Glomerular visceral epithelial cell (primary cell): ENCODE measurements at regions not wholly inside any gene's neighbourhood (a gene's known extent, or its start where the extent isn't known, plus 50 kb on each side); places are given as distances from the start of the nearest gene placed in this dataset.
"Not testable (repeated sequence)": the region's sequence is repeated elsewhere in the genome, so short reads cannot be mapped to it uniquely, and the experiment has no call there.

Source experiments
- DNase-seq: peaks from one replicate; pipeline ENCODE4 v3.0.0-alpha.2; 2016; ENCODE audit errors: extremely low spot score

DNA sequence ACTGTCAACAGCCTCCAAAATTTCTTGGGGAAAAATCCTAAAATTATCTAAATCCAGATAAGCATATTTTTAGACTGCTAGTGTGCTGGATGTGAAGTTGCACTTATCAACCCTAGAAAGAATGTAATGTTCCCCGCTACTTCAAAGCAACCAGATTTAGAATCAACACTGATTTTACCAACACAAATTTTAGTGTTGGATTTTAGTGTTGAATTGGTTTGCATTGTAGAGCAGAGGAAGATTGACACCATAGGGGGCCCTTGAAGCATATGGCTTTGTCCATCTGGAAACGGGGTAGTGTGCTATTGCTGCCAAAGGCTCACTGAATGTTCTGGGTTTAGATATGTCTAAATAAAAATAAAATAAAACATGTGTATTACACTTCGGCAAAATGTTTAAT, 126.3 kb upstream of the EMCN start:
- no peak for DNase-seq

DNA sequence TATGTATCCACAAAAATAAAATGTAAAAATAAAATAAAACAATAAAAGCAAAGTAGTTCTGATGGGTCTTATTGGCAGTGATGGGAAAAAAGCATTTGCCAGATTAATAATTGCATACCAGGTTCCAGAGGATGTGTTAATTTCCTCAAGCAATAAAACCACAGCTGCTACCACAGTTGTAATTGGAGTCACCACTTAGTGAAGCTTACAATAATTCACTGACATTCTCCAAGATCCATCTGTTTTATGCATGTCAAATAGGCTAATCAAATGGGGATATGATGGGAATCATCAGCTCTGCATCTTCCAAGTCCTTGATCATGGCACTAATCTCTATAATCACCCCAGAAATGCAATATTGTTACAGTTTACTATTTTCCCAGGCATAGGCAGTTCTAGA, 123.5 kb upstream of the EMCN start:
- DNase-seq = no peak

DNA sequence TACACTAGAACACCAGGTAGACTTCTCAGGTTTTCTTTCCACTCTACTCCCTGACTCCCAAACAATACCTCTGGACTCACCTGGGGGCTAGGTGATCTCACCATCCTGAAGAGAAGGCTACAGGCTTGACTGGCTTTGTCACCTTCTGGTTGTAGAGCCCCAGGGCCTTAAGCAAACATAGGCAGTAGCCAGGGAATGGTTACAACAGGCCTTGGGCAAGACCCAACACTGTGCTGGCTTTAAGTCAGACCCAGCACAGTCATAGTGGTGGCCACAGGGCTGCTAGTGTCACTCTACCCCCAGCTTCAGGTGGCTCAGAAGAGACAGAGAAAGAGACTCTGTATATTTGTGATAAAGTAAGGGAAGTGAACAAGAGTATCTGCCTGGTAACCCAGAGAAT, 118.1 kb upstream of the EMCN start:
- no peak for DNase-seq

DNA sequence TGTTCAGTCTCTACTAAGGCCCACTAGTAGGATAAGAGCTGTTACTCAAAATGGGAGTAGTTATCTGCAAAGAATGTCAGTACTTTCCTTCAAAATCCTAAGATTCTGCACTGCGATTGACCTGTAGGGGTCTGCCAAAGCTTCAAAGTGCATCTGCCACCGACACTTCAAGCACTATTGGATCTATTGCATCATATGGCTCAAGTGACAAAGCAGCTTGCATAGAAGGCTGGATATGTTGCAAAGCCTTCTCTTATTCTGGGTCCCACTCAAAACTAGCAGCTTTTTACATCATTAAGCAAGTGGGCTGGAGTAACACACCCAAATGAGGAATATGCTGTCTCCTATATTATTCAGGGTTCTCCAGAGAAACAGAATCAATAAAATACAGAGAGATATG, 115.4 kb upstream of the EMCN start:
- DNase-seq = no peak

DNA sequence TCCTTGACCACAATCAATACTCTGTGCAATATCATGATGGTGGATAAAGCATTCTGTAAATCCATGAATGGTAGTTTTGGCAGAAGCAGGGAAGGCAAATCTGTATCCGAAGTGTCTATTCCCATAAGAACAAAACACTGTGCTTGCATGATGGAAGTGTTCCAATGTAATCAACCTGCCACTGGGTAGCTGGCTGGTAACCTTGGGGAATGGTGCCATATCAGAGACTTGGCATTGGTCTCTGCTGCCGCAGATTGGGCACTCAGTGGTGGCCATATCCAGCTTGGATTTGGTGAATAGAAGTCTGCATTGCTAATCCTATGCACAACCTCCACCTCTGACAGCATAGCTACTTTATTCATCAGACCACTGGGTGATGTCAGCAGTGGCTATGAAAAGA, 114.3 kb upstream of the EMCN start:
- no peak for DNase-seq

DNA sequence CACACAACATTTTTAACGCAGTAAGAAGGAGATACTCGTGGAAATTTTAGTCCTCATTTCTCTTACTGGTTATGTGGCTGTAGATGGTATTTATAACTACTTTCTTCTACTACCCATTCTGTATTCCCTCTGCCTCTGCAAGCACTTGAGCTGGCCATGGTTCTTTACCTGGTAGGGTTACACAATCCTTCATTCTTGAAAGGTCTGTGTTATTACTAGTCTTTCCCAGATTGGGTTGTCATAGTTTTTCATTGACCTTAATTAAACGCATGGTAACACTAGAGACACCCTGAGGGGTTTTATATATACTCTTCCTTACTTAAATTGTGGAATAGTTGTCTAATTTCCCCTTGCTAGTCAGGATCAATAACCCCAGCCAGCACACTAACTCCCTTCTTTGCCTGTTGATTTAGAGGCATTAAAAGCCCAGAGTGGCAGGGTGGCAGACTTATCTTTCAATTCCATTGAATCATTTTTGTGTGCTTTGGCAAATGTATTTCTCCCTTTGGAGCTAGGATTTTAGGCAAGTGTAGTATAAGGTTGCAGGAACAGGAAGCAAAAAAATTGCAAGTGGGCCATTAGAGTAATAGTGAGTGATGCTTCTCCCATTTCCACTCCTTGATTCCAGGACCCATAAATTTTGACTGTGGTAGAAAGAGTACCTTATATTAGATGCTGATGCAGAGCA, 113.6 kb upstream of the EMCN start:
- no peak for DNase-seq

DNA sequence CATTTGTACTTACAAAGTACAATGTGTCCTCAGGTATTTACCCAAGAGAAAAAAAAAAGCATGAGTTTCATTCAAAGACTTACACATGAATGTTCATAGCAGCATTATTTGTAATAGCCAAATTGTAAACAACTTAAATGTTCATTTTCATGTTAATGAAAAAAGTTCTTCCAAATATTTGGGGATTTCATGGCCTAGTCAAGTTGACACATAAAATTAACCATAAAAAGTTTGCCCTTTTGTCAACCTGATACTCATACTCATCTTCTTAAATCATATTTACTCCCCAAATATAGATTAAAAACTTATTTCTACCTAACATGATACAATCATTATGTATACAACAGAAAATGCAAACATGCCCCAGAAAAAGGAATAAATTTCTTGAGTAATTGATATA, 112.5 kb upstream of the EMCN start:
- no peak for DNase-seq

DNA sequence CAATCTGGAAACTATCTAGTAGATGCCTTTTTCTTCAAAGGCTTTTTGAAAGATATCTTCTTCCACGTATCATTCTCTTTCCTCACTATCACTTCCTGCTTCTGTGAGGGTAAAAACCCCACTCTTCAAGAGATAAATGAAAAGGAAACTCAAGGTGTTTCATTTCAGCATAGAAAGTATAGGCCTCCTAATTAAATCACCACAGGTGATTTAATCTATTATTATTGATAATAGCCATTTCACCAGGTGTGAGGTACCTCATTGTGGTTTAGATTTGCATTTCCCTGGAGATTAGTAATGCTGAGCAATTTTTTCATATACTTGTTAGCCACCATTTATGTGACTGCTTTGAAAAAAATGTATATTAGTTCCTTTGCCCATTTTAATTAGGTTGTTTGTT, 92.0 kb upstream of the EMCN start:
- DNase-seq = no peak

DNA sequence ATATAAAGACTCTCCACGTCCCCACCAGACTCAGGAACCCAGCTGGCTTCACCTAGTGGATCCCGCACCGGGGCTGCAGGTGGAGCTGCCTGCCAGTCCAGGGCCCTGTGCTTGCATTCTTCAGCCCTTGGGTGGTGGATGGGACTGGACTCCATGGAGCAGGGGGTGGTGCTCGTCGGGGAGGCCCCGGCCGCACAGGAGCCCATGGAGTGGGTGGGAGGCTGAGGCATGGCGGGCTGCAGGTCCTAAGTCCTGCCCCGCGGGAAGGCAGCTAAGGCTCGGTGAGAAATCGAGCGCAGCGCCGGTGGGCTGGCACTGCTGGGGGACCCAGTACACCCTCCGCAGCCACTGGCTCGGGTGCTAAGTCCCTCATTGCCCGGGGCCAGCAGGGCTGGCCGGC, 90.8 kb upstream of the EMCN start:
- DNase-seq = not testable (repeated sequence)

DNA sequence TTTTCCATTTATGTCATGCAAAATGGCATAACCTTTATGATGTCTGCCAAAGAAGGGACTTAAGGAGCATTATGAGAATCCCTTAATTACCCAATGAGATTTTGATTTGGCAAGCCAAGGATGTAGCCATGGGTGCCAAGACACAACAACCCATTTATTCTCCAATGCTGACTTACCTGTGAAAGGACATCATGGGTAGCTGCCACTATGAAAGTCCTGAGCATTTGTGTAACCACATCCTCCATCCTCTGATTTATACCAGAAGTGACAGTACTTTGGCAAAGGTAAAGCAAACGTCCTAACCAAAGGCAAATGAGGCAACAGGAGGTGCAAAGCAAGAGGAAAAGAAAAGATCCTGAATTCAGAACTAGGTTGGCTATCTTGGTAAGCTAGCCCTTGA, 87.3 kb upstream of the EMCN start:
- no peak for DNase-seq

DNA sequence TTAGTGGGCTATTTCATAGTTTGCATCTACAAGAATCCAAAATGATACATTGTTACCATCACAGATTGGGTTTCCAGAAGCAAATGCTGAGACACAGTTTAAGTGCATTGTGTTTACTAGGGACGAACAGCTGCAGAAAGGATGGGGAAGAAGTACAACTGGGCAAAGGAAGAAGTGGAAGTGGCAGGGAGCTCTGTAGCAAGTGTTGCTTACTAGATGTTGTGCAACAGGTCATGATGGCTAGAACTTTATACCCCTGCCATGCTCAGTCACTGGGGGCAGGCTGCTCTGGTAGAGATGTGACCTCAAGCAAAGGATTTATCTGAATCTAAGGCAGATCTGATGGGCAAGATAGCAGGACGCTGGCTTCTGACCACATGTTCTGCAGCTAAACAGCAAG, 76.1 kb upstream of the EMCN start:
- DNase-seq = no peak

DNA sequence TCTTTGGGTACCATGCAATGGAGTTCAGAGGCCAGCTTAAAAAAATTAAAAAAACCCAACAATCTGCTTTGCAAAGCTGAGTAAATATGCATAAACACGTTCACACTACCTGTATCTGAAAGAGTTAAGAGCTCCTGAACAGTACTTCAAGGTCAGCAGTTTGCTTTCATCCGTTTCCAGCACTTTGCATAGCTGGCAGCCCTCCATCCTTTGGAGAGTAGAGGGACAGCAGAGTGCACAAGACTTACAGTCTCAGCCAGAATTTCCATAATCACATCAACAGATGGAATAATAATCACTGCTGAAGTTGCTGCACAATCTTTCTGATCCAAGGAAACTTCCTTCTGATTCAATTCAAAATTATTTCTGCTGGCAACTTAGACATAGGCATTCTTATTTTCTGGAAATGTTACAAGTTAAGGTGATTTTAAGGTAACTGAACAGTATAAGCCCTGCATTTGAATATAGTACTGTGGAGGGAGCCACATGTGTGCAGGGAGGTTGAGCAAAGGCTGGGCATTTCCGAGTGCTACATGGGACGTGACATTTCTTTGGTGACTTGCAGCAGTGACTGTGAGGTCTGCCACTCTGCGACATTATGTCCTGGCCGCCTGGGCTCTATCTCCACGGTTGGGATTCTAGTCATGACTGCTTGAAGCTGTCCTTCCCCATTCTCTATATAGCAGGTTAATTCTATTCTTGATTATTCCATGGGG, 73.5 kb upstream of the EMCN start:
- no peak for DNase-seq

DNA sequence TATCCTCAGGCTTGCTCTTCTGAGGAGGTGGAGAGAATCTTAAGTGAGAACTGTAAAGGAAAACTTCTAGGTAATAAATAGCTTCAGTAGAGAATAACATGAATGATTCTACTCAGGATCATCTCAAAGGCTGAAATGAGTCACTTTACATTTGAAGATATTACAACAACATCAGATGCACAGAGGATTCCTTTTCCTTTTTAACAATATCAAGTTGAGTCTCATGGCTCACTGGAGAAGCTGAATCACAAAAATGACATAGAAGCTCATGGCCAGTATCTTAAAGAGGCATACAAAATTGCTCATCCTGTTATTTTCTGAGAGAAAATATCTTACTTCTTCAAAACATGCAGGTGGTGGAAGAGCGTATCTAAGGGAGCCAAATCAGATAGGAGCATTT, 72.5 kb upstream of the EMCN start:
- no peak for DNase-seq

DNA sequence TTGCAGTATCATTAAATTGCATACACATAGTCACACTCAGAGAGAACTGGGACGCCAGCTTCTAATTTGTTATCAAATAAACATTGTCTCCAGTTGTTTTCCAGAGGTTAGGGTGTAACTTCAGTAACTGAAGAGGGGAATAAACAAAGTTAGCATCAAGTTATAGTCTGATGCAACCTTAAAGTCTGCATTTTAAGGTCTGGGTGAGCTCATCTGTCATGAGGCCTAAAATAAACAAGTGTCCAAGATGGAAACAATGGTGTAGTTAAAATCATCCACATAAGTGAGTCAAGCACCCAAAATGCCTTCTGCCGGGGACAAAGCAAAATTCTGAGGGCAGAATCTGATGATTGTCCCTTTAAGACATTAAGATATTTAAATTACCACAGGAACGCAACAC, 70.3 kb upstream of the EMCN start:
- no peak for DNase-seq

DNA sequence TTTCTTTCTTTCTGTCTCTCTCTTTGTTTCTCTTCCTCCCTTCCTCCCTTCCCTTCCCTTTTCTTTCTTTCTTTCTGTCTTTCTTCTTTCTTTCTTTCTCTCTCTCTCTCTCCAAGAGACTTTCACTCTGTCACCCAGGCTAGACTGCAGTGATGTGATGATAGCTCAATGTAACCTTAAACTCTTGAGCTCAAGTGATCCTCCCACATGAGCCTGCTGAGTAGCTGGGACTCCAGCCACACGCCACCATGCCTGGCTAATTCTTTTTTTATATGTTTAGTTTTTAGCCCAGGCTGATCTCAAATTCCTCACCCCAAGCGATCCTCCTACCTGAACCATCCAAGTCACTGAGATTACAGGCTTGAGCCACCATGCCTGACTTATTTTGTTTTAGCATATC, 64.3 kb upstream of the EMCN start:
- no peak for DNase-seq

DNA sequence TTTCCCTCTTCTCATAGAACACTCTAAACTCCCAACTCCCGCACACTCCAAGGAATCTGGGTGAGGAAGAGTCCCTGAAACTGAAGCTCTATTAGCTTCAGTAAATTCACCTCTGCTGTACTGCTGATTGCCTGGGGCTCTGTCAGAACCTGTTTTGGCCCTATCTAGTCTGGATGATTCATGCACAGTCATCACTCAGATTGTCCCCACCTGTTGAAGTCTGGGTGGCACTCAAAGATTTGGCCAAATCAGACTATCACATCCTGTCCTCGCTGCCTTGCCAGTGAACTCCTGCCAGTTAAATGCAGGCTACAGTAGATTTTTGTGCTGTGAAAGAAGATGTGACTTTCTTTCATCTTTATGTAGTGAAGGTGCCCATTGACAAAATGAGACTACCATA, 63.5 kb upstream of the EMCN start:
- no peak for DNase-seq

DNA sequence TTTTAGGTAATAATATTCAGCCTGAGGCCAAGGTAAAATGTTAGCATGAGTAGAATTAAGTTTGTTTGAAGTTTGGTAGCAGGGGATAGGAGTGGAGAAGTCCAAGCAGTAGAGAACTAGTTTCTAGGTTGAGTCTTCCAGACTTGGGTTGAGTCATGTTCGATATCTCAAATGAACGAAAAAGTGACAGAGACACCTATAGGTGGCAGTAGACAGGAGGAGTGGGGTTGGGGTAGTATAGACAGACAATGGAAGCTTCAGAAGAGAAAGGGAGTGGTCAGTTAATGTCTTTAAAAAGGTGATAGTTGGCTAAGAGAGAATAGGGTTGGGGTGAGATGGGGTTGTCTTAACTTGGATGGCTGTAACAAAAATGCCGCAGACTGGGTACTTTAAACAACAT, 58.7 kb upstream of the EMCN start:
- no peak for DNase-seq

DNA sequence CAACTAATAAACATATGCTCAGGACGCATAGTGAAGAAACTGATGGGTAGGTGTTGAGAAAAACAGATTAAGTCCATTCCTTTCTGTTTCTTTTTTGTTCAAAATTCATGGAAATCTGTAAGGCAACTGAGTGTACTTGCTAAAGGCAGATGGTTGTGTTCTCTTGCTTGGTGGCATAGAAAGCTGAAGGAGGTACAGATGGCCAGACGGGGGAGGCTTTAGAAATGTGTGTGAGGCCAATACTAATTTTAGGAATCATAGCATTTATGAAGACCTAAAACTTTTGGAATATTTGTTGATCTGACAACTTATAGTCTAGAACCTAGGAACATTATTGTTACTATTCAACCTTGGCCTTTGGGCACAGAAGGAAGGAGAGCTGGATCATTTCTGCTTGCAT, 56.8 kb upstream of the EMCN start:
- DNase-seq = no peak

DNA sequence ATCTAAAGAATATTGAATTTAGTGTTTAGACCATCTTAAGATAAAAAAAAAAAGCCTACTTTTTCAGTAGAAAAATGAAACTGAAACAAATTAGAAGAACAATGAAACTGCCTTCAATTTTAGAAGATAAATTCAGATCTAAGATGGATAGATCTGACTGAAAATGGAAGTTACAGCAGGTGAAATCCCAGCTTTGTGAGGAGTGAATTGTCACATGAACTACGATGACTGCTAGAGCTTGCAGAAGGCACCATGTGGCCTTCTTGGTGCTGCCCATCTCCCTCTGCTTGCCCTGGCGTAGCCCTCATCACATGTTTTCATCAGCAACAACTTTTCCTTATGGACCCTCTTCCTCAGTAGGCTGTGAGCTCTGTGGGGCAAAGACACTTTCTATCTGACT, 51.4 kb upstream of the EMCN start:
- no peak for DNase-seq
